H1 (cell line): ENCODE measurements at regions not wholly inside any gene's neighbourhood (a gene's known extent, or its start where the extent isn't known, plus 50 kb on each side); places are given as distances from the start of the nearest gene placed in this dataset.

Experiments
- CBX5 ChIP-seq: fragments of 300-800, 300-1000 bp; sonication (generic); IDR thresholded peaks from 2 replicates; pipeline ENCODE4 v1.7.1; 2016; ENCODE audit warnings: antibody characterized with exemption, low read length, low read depth
- CHD1 ChIP-seq: IDR thresholded peaks from 2 replicates; pipeline ENCODE4 v1.6.1; 2012; ENCODE audit warnings: low read depth, low read length, improper control_type of control experiment
- CREB1 ChIP-seq: IDR thresholded peaks from 2 replicates; pipeline ENCODE4 v1.6.1; 2012; ENCODE audit warnings: inconsistent platforms
- EZH2 ChIP-seq: fragments of 200-600 bp; sonication (generic); IDR thresholded peaks from 2 replicates; pipeline ENCODE4 v1.7.1; 2012; ENCODE audit warnings: low read depth, mild to moderate bottlenecking, moderate library complexity, low read length, inconsistent platforms; ENCODE audit not compliant: severe bottlenecking
- NRF1 ChIP-seq: IDR thresholded peaks from 2 replicates; pipeline ENCODE4 v1.6.1; 2011; ENCODE audit warnings: mild to moderate bottlenecking, low read depth, low read length, improper control_type of control experiment
- RAD21 ChIP-seq, 2 experiments: IDR thresholded peaks in 1 of 2; conservative IDR thresholded peaks in 1 of 2; 2 replicates each; pipeline ENCODE4 v1.6.1; 2011; ENCODE audit warnings: low read depth in 2 of 2, low read length in 2 of 2, improper control_type of control experiment in 1 of 2, inconsistent platforms in 1 of 2, mild to moderate bottlenecking in 1 of 2, moderate library complexity in 1 of 2
- SIN3A ChIP-seq, 2 experiments: IDR thresholded peaks in 1 of 2; conservative IDR thresholded peaks in 1 of 2; 2 replicates each; pipeline ENCODE4 v1.6.1; 2011 to 2012; ENCODE audit warnings: low read length in 2 of 2, improper control_type of control experiment in 1 of 2, low read depth in 1 of 2, mild to moderate bottlenecking in 1 of 2
- SIX5 ChIP-seq: IDR thresholded peaks from 2 replicates; pipeline ENCODE4 v1.6.1; 2011; ENCODE audit warnings: mild to moderate bottlenecking, low read depth, low read length
- SP2 ChIP-seq: IDR thresholded peaks from 2 replicates; pipeline ENCODE4 v1.6.1; 2012; ENCODE audit warnings: mild to moderate bottlenecking, low read length, inconsistent platforms
- TCF12 ChIP-seq: IDR thresholded peaks from 2 replicates; pipeline ENCODE4 v1.6.1; 2011; ENCODE audit warnings: low read depth, mild to moderate bottlenecking, low read length

- TF ChIP-seq SIX5 (no peak), RAD21 (IDR thresholded peaks at IDR 0.05 in 1 of 2, conservative IDR thresholded peaks at IDR 0.05 in 1 of 2; ENCODE audit: low read depth in 2 of 2, low read length in 2 of 2) (no peak), SP2 (no peak), CHD1 (no peak), CBX5 (no peak), EZH2 (no peak), CREB1 (no peak), TCF12 (no peak), NRF1 (no peak), SIN3A (conservative IDR thresholded peaks at IDR 0.05 in 1 of 2, IDR thresholded peaks at IDR 0.05 in 1 of 2; ENCODE audit: low read depth in 1 of 2, low read length in 2 of 2) (no peak)
Observed at GRCh38 chr1:109850827-109851226, 59.8 kb upstream of the CSF1 start.
